Glutamatergic neuron (in vitro differentiated cells): ENCODE measurements at regions not wholly inside any gene's neighbourhood (a gene's known extent, or its start where the extent isn't known, plus 50 kb on each side); places are given as distances from the start of the nearest gene placed in this dataset.

Experiments used
- DNase-seq: peaks from one replicate; pipeline ENCODE4 v3.0.0; 2022
- H3K27ac Mint-ChIP-seq: one replicate; pipeline ENCODE4 v1.8.0; 2020; ENCODE audit warnings: mild to moderate bottlenecking, mixed read lengths, inconsistent platforms; ENCODE audit not compliant: unreplicated experiment
- H3K27me3 Mint-ChIP-seq: one replicate; pipeline ENCODE4 v1.8.0; 2020; ENCODE audit warnings: mild to moderate bottlenecking, moderate library complexity, mixed read lengths, inconsistent platforms; ENCODE audit not compliant: unreplicated experiment
- H3K36me3 Mint-ChIP-seq: one replicate; pipeline ENCODE4 v1.8.0; 2020; ENCODE audit warnings: mild to moderate bottlenecking, mixed read lengths, inconsistent platforms; ENCODE audit not compliant: unreplicated experiment
- H3K4me1 Mint-ChIP-seq: one replicate; pipeline ENCODE4 v1.8.0; 2020; ENCODE audit warnings: mild to moderate bottlenecking, low read depth, mixed read lengths, inconsistent platforms; ENCODE audit not compliant: unreplicated experiment
- H3K4me3 Mint-ChIP-seq: one replicate; pipeline ENCODE4 v1.8.0; 2020; ENCODE audit warnings: mild to moderate bottlenecking, mixed read lengths, inconsistent platforms; ENCODE audit not compliant: unreplicated experiment
- H3K9me3 Mint-ChIP-seq: one replicate; pipeline ENCODE4 v1.8.0; 2020; ENCODE audit warnings: mild to moderate bottlenecking, moderate library complexity, mixed read lengths, inconsistent platforms; ENCODE audit not compliant: unreplicated experiment
- TF ChIP-seq, protein P1 (sequence below): fragments of 200-600 bp; sonication (generic); IDR thresholded peaks from one replicate; pipeline ENCODE4 v1.5.0; 2021; ENCODE audit not compliant: partially characterized antibody, unreplicated experiment

DNA sequence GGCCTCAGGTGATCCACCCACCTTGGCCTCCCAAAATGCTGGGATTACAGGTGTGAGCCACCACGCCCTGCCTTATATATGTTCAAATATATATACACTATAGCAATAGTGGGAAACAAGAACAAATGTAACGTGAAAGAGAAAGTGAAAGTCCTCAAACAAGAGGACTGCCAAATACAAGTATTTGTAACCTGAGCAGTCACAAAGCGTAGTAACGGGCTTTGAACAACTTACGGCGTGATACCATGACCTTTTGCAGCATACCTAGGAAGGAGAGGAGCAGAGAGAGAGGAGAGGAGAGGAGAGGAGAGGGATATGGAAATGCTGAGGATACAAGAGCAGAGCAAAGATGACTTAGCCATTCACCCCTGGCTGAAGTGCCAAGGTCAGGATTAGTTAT, 113.8 kb upstream of the RGPD4 start:
- no peak for DNase-seq
- no peaks in the 10 kb centered on the region for H3K36me3 Mint-ChIP-seq
- no peak overlapping the region for H3K4me3 Mint-ChIP-seq
- TF ChIP-seq, protein P1, sequence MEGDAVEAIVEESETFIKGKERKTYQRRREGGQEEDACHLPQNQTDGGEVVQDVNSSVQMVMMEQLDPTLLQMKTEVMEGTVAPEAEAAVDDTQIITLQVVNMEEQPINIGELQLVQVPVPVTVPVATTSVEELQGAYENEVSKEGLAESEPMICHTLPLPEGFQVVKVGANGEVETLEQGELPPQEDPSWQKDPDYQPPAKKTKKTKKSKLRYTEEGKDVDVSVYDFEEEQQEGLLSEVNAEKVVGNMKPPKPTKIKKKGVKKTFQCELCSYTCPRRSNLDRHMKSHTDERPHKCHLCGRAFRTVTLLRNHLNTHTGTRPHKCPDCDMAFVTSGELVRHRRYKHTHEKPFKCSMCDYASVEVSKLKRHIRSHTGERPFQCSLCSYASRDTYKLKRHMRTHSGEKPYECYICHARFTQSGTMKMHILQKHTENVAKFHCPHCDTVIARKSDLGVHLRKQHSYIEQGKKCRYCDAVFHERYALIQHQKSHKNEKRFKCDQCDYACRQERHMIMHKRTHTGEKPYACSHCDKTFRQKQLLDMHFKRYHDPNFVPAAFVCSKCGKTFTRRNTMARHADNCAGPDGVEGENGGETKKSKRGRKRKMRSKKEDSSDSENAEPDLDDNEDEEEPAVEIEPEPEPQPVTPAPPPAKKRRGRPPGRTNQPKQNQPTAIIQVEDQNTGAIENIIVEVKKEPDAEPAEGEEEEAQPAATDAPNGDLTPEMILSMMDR = no peak
- no peaks in the 10 kb centered on the region for H3K9me3 Mint-ChIP-seq
- H3K27ac Mint-ChIP-seq = no peak overlapping the region
- no peaks in the 10 kb centered on the region for H3K27me3 Mint-ChIP-seq
- peaks cover 11% of the 10 kb centered on the region for H3K4me1 Mint-ChIP-seq

DNA sequence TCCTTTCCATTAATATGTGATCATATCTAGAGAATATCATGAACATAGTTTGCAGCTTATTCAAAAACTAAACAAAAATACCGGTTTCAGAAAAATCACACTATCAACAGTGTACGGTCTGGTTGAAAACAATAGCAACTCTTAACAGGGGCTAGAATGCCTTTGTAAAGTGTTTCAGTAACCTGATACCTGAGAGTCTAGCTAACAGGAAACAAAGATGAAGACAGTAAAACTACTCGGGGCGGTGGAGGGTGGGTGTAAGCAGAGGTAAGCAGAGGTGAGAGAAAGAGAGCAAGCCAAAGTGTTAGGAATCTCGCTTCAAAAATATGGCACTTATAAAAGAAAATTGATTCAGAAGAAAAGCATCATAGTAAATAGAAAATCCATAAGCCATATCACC, 109.0 kb upstream of the RGPD4 start:
- no peak for DNase-seq
- Mint-ChIP-seq H3K4me1 (peaks cover 14% of the 10 kb centered on the region), H3K27ac (no peak overlapping the region), H3K27me3 (no peaks in the 10 kb centered on the region), H3K36me3 (no peaks in the 10 kb centered on the region), H3K4me3 (no peak overlapping the region), H3K9me3 (no peaks in the 10 kb centered on the region)
- TF ChIP-seq, protein P1 = no peak

DNA sequence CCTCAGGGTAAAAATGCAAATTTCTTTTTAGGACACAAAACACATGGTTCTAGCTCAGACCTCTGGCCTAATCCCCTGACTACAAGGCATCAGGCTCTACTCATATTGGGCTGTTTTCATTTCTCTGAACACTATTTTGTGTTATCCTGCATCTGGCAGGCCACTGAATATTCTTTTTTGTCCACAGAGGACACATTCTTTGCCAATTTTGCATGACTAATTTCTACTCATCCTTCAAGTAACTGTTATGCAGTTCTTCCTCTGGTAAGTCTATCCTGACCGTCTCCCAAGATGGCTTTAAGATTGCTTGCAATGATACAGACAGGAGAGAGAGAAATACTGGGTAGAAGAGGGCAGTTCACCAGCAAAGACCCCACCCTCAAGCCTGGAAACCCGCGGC, 107.6 kb upstream of the RGPD4 start:
- no peaks in the 10 kb centered on the region for H3K9me3 Mint-ChIP-seq
- no peak overlapping the region for H3K4me3 Mint-ChIP-seq
- H3K4me1 Mint-ChIP-seq = peaks cover 14% of the 10 kb centered on the region
- no peaks in the 10 kb centered on the region for H3K36me3 Mint-ChIP-seq
- peak overlapping the region; percentile 49 for H3K27ac Mint-ChIP-seq
- TF ChIP-seq, protein P1 = no peak
- no peaks in the 10 kb centered on the region for H3K27me3 Mint-ChIP-seq
- DNase-seq = no peak

DNA sequence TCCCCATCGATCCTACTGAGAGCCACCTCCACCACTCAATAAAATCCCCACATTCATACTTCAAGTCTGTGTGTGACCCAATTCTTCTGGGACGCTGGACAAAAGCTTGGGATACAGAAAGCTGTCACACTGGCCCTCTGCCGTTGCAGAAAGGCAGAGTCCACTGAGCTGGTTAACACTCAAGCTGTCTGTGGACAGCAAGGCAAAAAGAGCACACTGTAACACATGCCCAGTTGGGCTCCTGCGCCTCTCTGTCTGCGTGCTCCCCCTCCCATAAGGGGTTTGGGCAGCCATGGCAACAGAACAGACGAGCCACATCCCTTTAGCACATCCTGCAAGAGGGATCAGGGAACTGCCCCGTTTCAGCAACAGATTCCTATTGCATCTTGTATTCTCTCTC, 106.9 kb upstream of the RGPD4 start:
- Mint-ChIP-seq H3K4me3 (no peak overlapping the region), H3K9me3 (no peaks in the 10 kb centered on the region), H3K27me3 (no peaks in the 10 kb centered on the region), H3K36me3 (no peaks in the 10 kb centered on the region), H3K4me1 (peaks cover 14% of the 10 kb centered on the region), H3K27ac (peak overlapping the region; percentile 49)
- DNase-seq = peak; percentile 49
- TF ChIP-seq, protein P1 = no peak

DNA sequence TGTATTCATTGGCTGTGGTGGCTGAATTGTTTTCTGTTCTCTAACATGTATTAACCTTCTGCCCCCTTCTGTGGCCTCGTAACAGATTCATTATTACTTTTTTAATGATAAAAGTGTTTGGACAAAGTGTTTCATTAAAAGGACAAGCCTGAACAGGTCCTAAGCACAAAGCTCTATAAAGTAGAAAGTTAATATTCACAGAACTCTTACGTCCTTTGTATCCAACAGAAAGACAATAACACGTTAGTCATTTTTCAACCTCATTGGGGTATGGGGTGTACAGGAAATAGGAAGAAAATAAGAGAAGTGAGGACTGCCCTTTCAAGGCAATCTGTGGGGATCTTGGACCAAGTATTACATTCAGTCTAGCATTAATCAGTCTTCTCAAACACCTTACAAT, 105.5 kb upstream of the RGPD4 start:
- Mint-ChIP-seq H3K36me3 (no peaks in the 10 kb centered on the region), H3K27me3 (no peaks in the 10 kb centered on the region), H3K9me3 (no peaks in the 10 kb centered on the region), H3K27ac (no peak overlapping the region), H3K4me3 (no peak overlapping the region), H3K4me1 (peaks cover 14% of the 10 kb centered on the region)
- TF ChIP-seq, protein P1 = no peak
- DNase-seq = no peak
